WERI-Rb-1 (cell line): ENCODE measurements at regions not wholly inside any gene's neighbourhood (a gene's known extent, or its start where the extent isn't known, plus 50 kb on each side); places are given as distances from the start of the nearest gene placed in this dataset.

Experiments
- DNase-seq: peaks from one replicate; pipeline ENCODE4 v3.0.0-alpha.2; 2020
- H3K27ac ChIP-seq: fragments of 250-450 bp; sonication (Bioruptor Pico); 2 replicates; pipeline ENCODE4 v1.5.1; 2020; ENCODE audit warnings: mild to moderate bottlenecking, moderate library complexity
- H3K27me3 ChIP-seq: fragments of 250-450 bp; sonication (Bioruptor Pico); 2 replicates; pipeline ENCODE4 v1.5.1; 2021; ENCODE audit warnings: mild to moderate bottlenecking, low read depth, moderate library complexity; ENCODE audit not compliant: insufficient read depth, severe bottlenecking
- H3K36me3 ChIP-seq: fragments of 250-450 bp; sonication (Bioruptor Pico); 2 replicates; pipeline ENCODE4 v1.5.1; 2020; ENCODE audit warnings: mild to moderate bottlenecking, moderate library complexity
- H3K4me3 ChIP-seq: 2 replicates; pipeline ENCODE4 v1.5.1; 2011; ENCODE audit warnings: low read depth, mild to moderate bottlenecking, control low read depth, low read length
- H3K9me3 ChIP-seq: fragments of 250-450 bp; sonication (Bioruptor Pico); 2 replicates; pipeline ENCODE4 v1.5.1; 2021; ENCODE audit warnings: mild to moderate bottlenecking, moderate library complexity; ENCODE audit not compliant: severe bottlenecking
- TF ChIP-seq, protein P1 (sequence below): IDR thresholded peaks from 2 replicates; pipeline ENCODE4 v1.5.1; 2011; ENCODE audit warnings: low read depth, mild to moderate bottlenecking, control low read depth, inconsistent platforms, low read length

DNA sequence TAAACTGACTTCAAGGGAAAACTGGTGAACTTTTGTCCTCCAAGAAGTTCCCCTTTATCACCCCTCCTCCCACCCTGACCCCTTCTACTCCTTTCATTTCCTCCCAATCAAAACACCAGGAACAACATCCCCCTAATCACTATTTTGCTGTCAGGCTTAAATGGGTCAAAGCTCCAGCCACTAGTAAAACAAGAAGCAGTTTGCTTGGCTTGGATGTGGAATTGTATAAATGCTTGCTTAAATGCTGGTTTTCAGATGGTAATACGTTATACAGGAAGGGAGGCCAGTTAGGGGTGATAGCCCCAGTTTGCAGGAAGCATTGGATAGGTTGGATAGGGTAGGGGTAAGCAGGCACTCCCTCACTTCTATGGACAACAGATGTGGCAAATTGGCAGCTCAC lies 473.6 kb downstream of the AGTPBP1 start:
- DNase-seq = no peak

DNA sequence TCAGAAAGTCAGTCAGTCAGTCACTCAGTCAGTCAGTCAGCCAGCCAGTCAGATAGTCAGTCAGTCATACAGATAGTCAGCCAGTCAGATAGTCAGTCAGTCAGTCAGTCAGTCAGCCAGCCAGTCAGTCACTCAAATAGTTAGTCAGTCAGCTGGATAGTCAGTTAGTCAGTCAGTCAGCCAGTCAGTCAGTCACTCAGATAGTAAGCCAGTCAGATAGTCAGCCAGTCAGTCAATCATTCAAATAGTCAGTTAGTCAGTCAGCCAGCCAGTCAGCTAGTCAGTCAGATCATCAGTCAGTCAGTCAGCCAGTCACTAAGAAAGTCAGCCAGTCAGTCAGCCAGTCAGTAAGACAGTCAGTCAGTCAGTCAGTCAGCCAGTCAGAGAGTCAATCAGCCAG lies 477.1 kb downstream of the AGTPBP1 start:
- Histone ChIP-seq H3K4me3 (no peak overlapping the region), H3K36me3 (no peaks in the 10 kb centered on the region), H3K27ac (no peak overlapping the region), H3K9me3 (peaks cover 4% of the 10 kb centered on the region), H3K27me3 (peaks cover 28% of the 10 kb centered on the region)
- TF ChIP-seq, protein P1, sequence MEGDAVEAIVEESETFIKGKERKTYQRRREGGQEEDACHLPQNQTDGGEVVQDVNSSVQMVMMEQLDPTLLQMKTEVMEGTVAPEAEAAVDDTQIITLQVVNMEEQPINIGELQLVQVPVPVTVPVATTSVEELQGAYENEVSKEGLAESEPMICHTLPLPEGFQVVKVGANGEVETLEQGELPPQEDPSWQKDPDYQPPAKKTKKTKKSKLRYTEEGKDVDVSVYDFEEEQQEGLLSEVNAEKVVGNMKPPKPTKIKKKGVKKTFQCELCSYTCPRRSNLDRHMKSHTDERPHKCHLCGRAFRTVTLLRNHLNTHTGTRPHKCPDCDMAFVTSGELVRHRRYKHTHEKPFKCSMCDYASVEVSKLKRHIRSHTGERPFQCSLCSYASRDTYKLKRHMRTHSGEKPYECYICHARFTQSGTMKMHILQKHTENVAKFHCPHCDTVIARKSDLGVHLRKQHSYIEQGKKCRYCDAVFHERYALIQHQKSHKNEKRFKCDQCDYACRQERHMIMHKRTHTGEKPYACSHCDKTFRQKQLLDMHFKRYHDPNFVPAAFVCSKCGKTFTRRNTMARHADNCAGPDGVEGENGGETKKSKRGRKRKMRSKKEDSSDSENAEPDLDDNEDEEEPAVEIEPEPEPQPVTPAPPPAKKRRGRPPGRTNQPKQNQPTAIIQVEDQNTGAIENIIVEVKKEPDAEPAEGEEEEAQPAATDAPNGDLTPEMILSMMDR = no peak
- DNase-seq = no peak

More for the DNA sequence above, 473.6 kb downstream of the AGTPBP1 start:
- no peaks in the 10 kb centered on the region for H3K36me3 ChIP-seq
- no peak overlapping the region for H3K4me3 ChIP-seq
- no peak overlapping the region for H3K27ac ChIP-seq
- TF ChIP-seq, protein P1 = no peak
- peaks cover 47% of the 10 kb centered on the region for H3K27me3 ChIP-seq
- H3K9me3 ChIP-seq = peaks cover 4% of the 10 kb centered on the region

DNA sequence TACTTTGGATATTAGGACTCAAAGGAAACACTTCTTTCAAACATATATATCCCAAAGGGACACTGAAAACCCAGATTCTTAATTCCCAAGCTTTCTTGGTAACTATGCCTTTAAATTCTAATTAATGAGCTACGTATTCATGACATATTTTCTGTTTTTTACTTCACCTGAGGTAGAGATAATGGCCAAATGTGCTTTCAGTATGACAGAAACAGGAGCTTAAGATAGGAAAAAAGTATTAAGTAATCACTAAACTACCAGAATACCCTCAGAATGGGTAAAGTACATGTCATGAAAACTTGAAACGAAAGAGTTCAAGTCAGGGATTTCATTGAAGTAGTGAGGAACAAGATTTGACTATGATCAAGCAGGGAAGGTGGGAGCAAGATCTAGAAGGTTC lies 478.5 kb downstream of the AGTPBP1 start:
- peaks cover 4% of the 10 kb centered on the region for H3K9me3 ChIP-seq
- TF ChIP-seq, protein P1 = no peak
- no peak overlapping the region for H3K4me3 ChIP-seq
- no peak for DNase-seq
- H3K27me3 ChIP-seq = peaks cover 29% of the 10 kb centered on the region
- no peaks in the 10 kb centered on the region for H3K36me3 ChIP-seq
- no peak overlapping the region for H3K27ac ChIP-seq

DNA sequence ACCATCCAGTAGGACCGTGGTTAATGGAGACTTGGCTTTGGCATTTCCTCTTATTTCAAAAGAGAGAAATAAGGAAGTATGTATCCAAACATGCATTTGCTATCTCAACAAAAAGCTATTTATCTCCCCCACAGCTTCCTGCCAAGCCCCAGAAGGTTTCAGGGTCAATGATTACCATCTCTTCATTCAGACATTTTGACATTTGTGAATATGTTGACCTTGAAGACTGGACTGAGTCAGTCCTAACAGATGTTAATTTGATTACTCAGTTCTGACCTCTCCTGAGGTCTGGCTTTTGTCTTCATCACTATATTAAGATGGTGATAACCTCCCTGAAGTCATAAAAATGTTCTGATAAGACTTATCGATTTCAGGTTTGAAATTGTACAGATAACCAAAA lies 479.4 kb downstream of the AGTPBP1 start:
- Histone ChIP-seq H3K9me3 (peaks cover 4% of the 10 kb centered on the region), H3K4me3 (no peak overlapping the region), H3K27me3 (peaks cover 35% of the 10 kb centered on the region), H3K27ac (no peak overlapping the region), H3K36me3 (no peaks in the 10 kb centered on the region)
- TF ChIP-seq, protein P1 = no peak
- DNase-seq = no peak

DNA sequence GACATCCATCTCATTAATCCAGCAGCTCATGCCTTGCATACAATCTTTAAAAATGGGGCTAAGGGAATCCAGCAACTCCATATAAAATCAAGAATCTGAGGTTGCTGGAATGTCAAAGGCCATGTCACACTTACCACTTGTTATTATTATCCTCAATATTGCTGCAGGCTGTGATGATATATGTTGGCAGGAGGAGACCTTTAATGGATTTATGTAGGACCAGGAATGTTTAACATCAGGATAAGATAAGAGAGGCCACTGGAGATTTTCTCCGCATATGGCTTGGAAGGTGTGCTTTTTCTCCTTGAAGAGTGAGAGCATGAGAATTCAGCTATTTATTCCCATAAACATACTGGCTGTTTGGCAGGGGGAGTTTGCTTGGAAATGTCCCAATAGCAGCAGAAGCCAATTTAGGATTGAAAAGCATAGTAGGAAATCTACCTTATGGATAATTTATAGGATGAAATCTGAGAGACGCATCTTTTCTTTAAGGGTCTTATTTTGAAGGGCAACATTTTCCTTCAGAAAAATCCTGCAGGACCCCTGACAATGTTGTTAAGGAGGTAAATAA lies 481.4 kb downstream of the AGTPBP1 start:
- DNase-seq = no peak
- TF ChIP-seq, protein P1 = no peak
- H3K36me3 ChIP-seq = no peaks in the 10 kb centered on the region
- H3K9me3 ChIP-seq = peaks cover 4% of the 10 kb centered on the region
- H3K4me3 ChIP-seq = no peak overlapping the region
- H3K27ac ChIP-seq = no peak overlapping the region
- peaks cover 45% of the 10 kb centered on the region for H3K27me3 ChIP-seq

DNA sequence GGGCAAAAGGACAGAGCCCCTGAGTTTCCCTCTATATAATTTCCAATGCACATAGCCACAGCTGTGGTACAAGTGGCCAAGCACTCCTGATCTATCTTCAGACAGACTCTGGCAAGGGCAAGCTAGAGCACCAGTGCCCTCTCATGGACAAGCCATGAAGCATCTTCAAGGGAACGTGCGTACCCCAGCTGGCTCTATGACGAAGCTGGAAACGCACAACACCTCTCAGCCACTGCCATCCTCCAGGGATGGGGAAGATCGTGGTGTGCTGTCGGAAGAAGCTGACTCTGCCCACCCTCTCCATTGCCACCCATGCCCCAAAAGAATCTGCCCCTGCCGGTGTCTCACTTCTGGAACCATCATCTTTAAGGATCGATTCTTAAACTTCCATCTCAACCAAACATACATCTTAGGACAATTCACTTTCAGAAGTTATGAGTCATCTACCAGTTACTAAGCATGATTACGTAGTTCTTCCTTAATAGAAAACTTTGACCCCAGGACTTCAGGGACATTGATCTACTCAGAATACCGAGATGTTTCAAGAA lies 482.9 kb downstream of the AGTPBP1 start:
- DNase-seq = peak; percentile 44
- Histone ChIP-seq H3K36me3 (no peaks in the 10 kb centered on the region), H3K27ac (no peak overlapping the region), H3K9me3 (no peaks in the 10 kb centered on the region), H3K27me3 (peaks cover 48% of the 10 kb centered on the region), H3K4me3 (no peak overlapping the region)
- TF ChIP-seq, protein P1 = peak; percentile 77
